Heart right ventricle (tissue), 16 donors: ENCODE measurements at regions not wholly inside any gene's neighbourhood (a gene's known extent, or its start where the extent isn't known, plus 50 kb on each side); places are given as distances from the start of the nearest gene placed in this dataset.

ENCODE experiments used
- ATAC-seq, 8 donors: fragments of 200-7000 bp; cut with Tn5 transposase; one replicate each; pipeline ENCODE4 v1.9.1; 2020; ENCODE audit warnings: mild to moderate bottlenecking in 8 of 8, moderate library complexity in 8 of 8, moderate number of reproducible peaks in 1 of 8
- DNase-seq, 2 donors: peaks; one replicate each; pipeline ENCODE4 v3.0.0-alpha.2; 2020
- H3K27ac ChIP-seq, 10 donors: fragments of 200-600 bp; sonication (generic) in 2 of 10; one replicate each; pipeline versions ENCODE4 v1.5.0 to v1.8.0; 2020 to 2022; ENCODE audit warnings: mild to moderate bottlenecking in 3 of 10
- H3K27me3 ChIP-seq, 7 donors: fragments of 200-600 bp; one replicate each; pipeline ENCODE4 v1.8.0; 2021 to 2022; ENCODE audit warnings: mild to moderate bottlenecking in 2 of 7
- H3K36me3 ChIP-seq, 9 donors: fragments of 200-600 bp; sonication (generic) in 1 of 9; one replicate each; pipeline versions ENCODE4 v1.5.0 to v1.8.0; 2020 to 2022; ENCODE audit warnings: mild to moderate bottlenecking in 2 of 9
- H3K4me1 ChIP-seq, 9 donors: fragments of 200-600 bp; sonication (generic) in 1 of 9; one replicate each; pipeline versions ENCODE4 v1.5.0 to v1.8.0; 2020 to 2022; ENCODE audit warnings: mild to moderate bottlenecking in 4 of 9
- H3K4me3 ChIP-seq, 10 donors: fragments of 200-600 bp; sonication (generic) in 2 of 10; one replicate each; pipeline versions ENCODE4 v1.5.0 to v1.8.0; 2020 to 2022; ENCODE audit warnings: mild to moderate bottlenecking in 7 of 10, moderate library complexity in 2 of 10
- H3K9me3 ChIP-seq, 11 donors: fragments of 200-600 bp in 10 of 11; sonication (generic) in 2 of 11; one replicate each; pipeline versions ENCODE4 v1.5.0 to v1.8.0; 2013 to 2022; ENCODE audit warnings: mild to moderate bottlenecking in 2 of 11, control low read depth in 1 of 11, moderate library complexity in 1 of 11
- CTCF ChIP-seq, 9 donors: fragments of 200-600 bp; sonication (generic) in 2 of 9; IDR thresholded peaks; one replicate each; pipeline versions ENCODE4 v1.5.0 to v1.8.0; 2021 to 2022; ENCODE audit warnings: antibody characterized with exemption in 9 of 9, mild to moderate bottlenecking in 5 of 9, moderate library complexity in 1 of 9
- WGBS, 2 donors: extraction: QIAGEN DNeasy Blood & Tissue Kit; methylation state at CpG; one replicate each; pipeline ENCODE4 v1.1.7; 2013; ENCODE audit warnings: inconsistent platforms in 1 of 2; 5-methylcytosine and 5-hydroxymethylcytosine counted together
- intact Hi-C, 10 donors: fragments of 100-400 bp; cut with DNase I; formaldehyde crosslinking; loops; one replicate each; pipeline versions ENCODE4 v1.11.1 to v1.14.2; 2022
- donor health status: Arrhythmogenic right ventricular cardiomyopathy.
- donor health status: ischemic (EF 13 %, LVEDD 7.1; RV severe dilation, severe dysfunction).
- donor health status: healthy with polysubstance abuse.
- donor health status: DM: no; HTN: yes; CAD: no.
- donor health status: DM: no; HTN: no; CAD: no.
- donor health status: ischemic (EF 25% LVEDD 6.9; RV normal size, moderate dysfunction).
- donor health status: ischemic (EF 25% LVEDD 5.7; RV mildly dilated, moderate dysfunction).
- donor health status: healthy.
- donor health status: DM: yes; HTN: yes; CAD: no.
- donor health status: Ischemic cardiomyopathy.
- donor health status: ischemic (EF 35%, LVEDD 5.7; RV mildly dilated, moderate dysfunction).
- donor health status: nonischemic (EF 11% LVEDD 7.7; RV severe dilation, severe dysfunction).
- donor health status: DM: yes; HTN: yes; CAD: no.
- donor health status: PGD.
- donor health status: ischemic (EF 29% LVEDD 5.4; RV normal size, mild dysfunction).
- donor health status: nonischemic (EF 23%, LVEDD 6.1; RV moderate dilation, normal function).

- H3K27me3 ChIP-seq: no peaks in the 10 kb centered on the region
- no peak for TF ChIP-seq CTCF (IDR thresholded peaks at IDR 0.05)
- no peak for ATAC-seq
- H3K27ac ChIP-seq: peak overlapping the region in 1 of 10 donors; percentile 16
- WGBS, 2 donors: 65 to 67% methylated on average over 5 of the region's 5 CpGs
- no peak for DNase-seq
- H3K36me3 ChIP-seq: no peaks in the 10 kb centered on the region
- H3K9me3 ChIP-seq: peaks cover 0 to 43% (median 16%) of the 10 kb centered on the region in 11 donors
- no peaks in the 10 kb centered on the region for H3K4me1 ChIP-seq
- intact Hi-C loops: no loop called here
- no peak overlapping the region for H3K4me3 ChIP-seq
These were observed 399.2 kb upstream of the AUTS2 start for GRCh38 chr7:69199041-69199440.

GRCh38 chr7:69199661-69200060, 398.6 kb upstream of the AUTS2 start:
- H3K4me1 ChIP-seq: no peaks in the 10 kb centered on the region
- peak overlapping the region in 1 of 10 donors; percentile 16 for H3K27ac ChIP-seq
- intact Hi-C loops: no loop called here
- no peak for TF ChIP-seq CTCF (IDR thresholded peaks at IDR 0.05)
- ATAC-seq (no peak), DNase-seq (no peak)
- H3K36me3 ChIP-seq: no peaks in the 10 kb centered on the region
- no peaks in the 10 kb centered on the region for H3K27me3 ChIP-seq
- peaks cover 0 to 38% (median 16%) of the 10 kb centered on the region in 11 donors for H3K9me3 ChIP-seq
- 38 to 42% methylated on average over 1 of the region's 1 CpG for WGBS, 2 donors
- H3K4me3 ChIP-seq: no peak overlapping the region

- H3K27me3 ChIP-seq: peaks cover 0 to 5% (median 0%) of the 10 kb centered on the region in 7 donors
- DNase-seq (no peak), ATAC-seq (no peak)
- intact Hi-C loops: no loop called here
- H3K4me1 ChIP-seq: no peaks in the 10 kb centered on the region
- 73 to 91% methylated on average over 2 of the region's 2 CpGs for WGBS, 2 donors
- H3K36me3 ChIP-seq: no peaks in the 10 kb centered on the region
- no peak overlapping the region for H3K27ac ChIP-seq
- TF ChIP-seq CTCF (IDR thresholded peaks at IDR 0.05): no peak
- no peak overlapping the region for H3K4me3 ChIP-seq
- peaks cover 0 to 14% (median 10%) of the 10 kb centered on the region in 11 donors for H3K9me3 ChIP-seq
These were observed 394.4 kb upstream of the AUTS2 start for GRCh38 chr7:69203871-69204270.

- intact Hi-C loops: no loop called here
These were observed 393.3 kb upstream of the AUTS2 start for GRCh38 chr7:69204943-69205342.

More at GRCh38 chr7:69204943-69205342, 393.3 kb upstream of the AUTS2 start:
- WGBS, 2 donors: 79 to 84% methylated on average over 3 of the region's 3 CpGs
- Histone ChIP-seq H3K27ac (no peak overlapping the region), H3K27me3 (peaks cover 0 to 6% (median 0%) of the 10 kb centered on the region in 7 donors), H3K9me3 (peaks cover 0 to 3% (median 0%) of the 10 kb centered on the region in 11 donors), H3K36me3 (no peaks in the 10 kb centered on the region), H3K4me1 (no peaks in the 10 kb centered on the region), H3K4me3 (no peak overlapping the region)
- no peak for TF ChIP-seq CTCF (IDR thresholded peaks at IDR 0.05)
- no peak for ATAC-seq
- no peak for DNase-seq
